ENCODE measurements at regions not wholly inside any gene's neighbourhood (a gene's known extent, or its start where the extent isn't known, plus 50 kb on each side); places are given as distances from the start of the nearest gene placed in this dataset.

- H2AFZ ChIP-seq (ENCODE audit: low read depth, low read length) = no peak overlapping the region
- no peaks in the 10 kb centered on the region for H3K9me1 ChIP-seq (ENCODE audit: control insufficient read depth, insufficient read depth, low read length)
- ATAC-seq (no peak), FAIRE-seq (no peak), DNase-seq (ENCODE audit: extremely low read depth in 1 of 4, low spot score in 3 of 4) (no peak)
- no peaks in the 10 kb centered on the region for H3K36me3 ChIP-seq (ENCODE audit: control insufficient read depth, insufficient read depth, low read length)
- intact Hi-C loops (cut with micrococcal nuclease) (no loop called here), in situ Hi-C loops (cut with MboI) (no loop called here)
- BruUV-seq (replicated peaks) = no TSS peak
- no peaks in the 10 kb centered on the region for H3K27me3 ChIP-seq (ENCODE audit: control insufficient read depth in 2 of 2, insufficient read depth in 2 of 2, low read length in 2 of 2)
- H3K79me2 ChIP-seq (ENCODE audit: control insufficient read depth, insufficient read depth, low read length) = no peaks in the 10 kb centered on the region
- no peaks in the 10 kb centered on the region for H3K4me1 ChIP-seq (replicated peaks in 1 of 2; ENCODE audit: control insufficient read depth in 2 of 2, insufficient read depth in 2 of 2, low read length in 2 of 2)
- no peak overlapping the region for H3K27ac ChIP-seq (ENCODE audit: extremely low read depth, low read depth, low read length)
- H3K9me3 ChIP-seq (replicated peaks; ENCODE audit: control insufficient read depth, insufficient read depth, low read depth, low read length) = no peaks in the 10 kb centered on the region
- ChIA-PET POLR2A (no interaction called here), CTCF (ENCODE audit: low intra/inter-chr PET ratio) (no interaction called here)
- H3K4me2 ChIP-seq (ENCODE audit: insufficient read depth, low read length) = no peak overlapping the region
- WGBS (ENCODE audit: insufficient coverage, low coverage, missing lambda C conversion rate) = 0% methylated on average over 2 of the region's 2 CpGs
- no peak overlapping the region for H3K9ac ChIP-seq (ENCODE audit: insufficient read depth in 1 of 2, low read depth in 2 of 2, low read length in 2 of 2)
- no peaks in the 10 kb centered on the region for H4K20me1 ChIP-seq (replicated peaks; ENCODE audit: control insufficient read depth, insufficient read depth, low read length)
- H3K4me3 ChIP-seq = no peak overlapping the region
- no peak for TF ChIP-seq ZBTB1 (CRISPR knock-in tag; IDR thresholded peaks at IDR 0.05; ENCODE audit: borderline replicate concordance, low read depth)
- TF ChIP-seq, protein P1, sequence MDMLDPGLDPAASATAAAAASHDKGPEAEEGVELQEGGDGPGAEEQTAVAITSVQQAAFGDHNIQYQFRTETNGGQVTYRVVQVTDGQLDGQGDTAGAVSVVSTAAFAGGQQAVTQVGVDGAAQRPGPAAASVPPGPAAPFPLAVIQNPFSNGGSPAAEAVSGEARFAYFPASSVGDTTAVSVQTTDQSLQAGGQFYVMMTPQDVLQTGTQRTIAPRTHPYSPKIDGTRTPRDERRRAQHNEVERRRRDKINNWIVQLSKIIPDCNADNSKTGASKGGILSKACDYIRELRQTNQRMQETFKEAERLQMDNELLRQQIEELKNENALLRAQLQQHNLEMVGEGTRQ (CRISPR knock-in tag; IDR thresholded peaks at IDR 0.05) = no peak
- TF ChIP-seq ZEB2 (IDR thresholded peaks at IDR 0.05) = no peak
- TF ChIP-seq RFX5 (IDR thresholded peaks at IDR 0.05; ENCODE audit: low read depth, low read length) = no peak
- TF ChIP-seq ZNF140 (CRISPR knock-in tag; IDR thresholded peaks at IDR 0.05) = no peak
- no peak for TF ChIP-seq MAZ (CRISPR knock-in tag; conservative IDR thresholded peaks at IDR 0.05 in 1 of 2, IDR thresholded peaks at IDR 0.05 in 1 of 2)
- TF ChIP-seq RAD51 (IDR thresholded peaks at IDR 0.05; ENCODE audit: borderline replicate concordance, low read depth) = no peak
Measured at GRCh38 chr13:100976993-100977392, 302.4 kb upstream of the TMTC4 start.
